Stomach smooth muscle (tissue), 2 donors: ENCODE measurements at regions not wholly inside any gene's neighbourhood (a gene's known extent, or its start where the extent isn't known, plus 50 kb on each side); places are given as distances from the start of the nearest gene placed in this dataset.

Experiments
- H3K27ac ChIP-seq: one replicate; pipeline ENCODE4 v1.7.0; 2013; ENCODE audit warnings: mild to moderate bottlenecking, low read length, inconsistent platforms
- H3K27me3 ChIP-seq, 2 donors: one replicate each; pipeline ENCODE4 v1.7.0; 2013; ENCODE audit warnings: low read length in 2 of 2; ENCODE audit not compliant: insufficient read depth in 2 of 2, control insufficient read depth in 1 of 2
- H3K36me3 ChIP-seq, 2 donors: one replicate each; pipeline ENCODE4 v1.7.0; 2013; ENCODE audit warnings: low read length in 2 of 2; ENCODE audit not compliant: control insufficient read depth in 2 of 2, insufficient read depth in 2 of 2
- H3K4me1 ChIP-seq: one replicate; pipeline ENCODE4 v1.7.0; 2013; ENCODE audit warnings: low read length; ENCODE audit not compliant: control insufficient read depth, insufficient read depth
- H3K4me3 ChIP-seq, 2 donors: one replicate each; pipeline ENCODE4 v1.7.0; 2013; ENCODE audit warnings: low read length in 2 of 2
- H3K9ac ChIP-seq, 2 donors: one replicate each; pipeline ENCODE4 v1.7.0; 2013; ENCODE audit warnings: low read length in 2 of 2, mild to moderate bottlenecking in 1 of 2
- H3K9me3 ChIP-seq, 2 donors: one replicate each; pipeline ENCODE4 v1.7.0; 2013; ENCODE audit warnings: low read length in 2 of 2; ENCODE audit not compliant: control insufficient read depth in 2 of 2
- donor health status: healthy.
- donor health status: Pancreatic carcinoma.

DNA sequence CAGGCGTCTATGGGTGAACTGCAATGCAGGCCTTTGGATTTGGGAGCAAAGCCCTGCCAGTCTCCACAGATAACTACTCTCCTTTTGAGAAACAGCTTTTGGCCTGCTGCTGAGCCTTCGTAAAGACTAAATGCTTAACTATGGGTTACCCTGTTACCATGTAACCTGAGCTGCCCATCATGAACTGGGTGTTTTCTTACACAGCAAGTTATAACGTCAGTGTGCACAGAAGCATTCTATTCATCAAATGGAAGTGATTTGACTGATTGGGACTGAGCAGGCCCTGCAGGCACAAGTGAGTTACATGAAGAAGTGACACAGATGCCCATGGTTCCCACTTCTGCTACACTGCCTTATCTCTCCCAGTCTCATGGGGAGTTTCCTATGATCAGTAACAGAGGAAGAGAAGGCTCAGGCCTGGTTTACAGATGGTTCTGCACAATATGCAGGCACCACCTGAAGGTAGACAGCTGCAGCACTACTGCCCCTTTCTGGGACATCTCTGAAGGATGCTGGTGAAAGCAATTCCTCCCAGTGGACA lies 319.1 kb downstream of the CD83 start:
- H3K27me3 ChIP-seq, result no peaks in the 10 kb centered on the region
- H3K4me1 ChIP-seq, result peaks cover 19% of the 10 kb centered on the region
- no peak overlapping the region for H3K4me3 ChIP-seq
- peaks cover 0 to 3% of the 10 kb centered on the region in 2 donors for H3K9me3 ChIP-seq
- H3K27ac ChIP-seq, result no peak overlapping the region
- H3K36me3 ChIP-seq, result no peaks in the 10 kb centered on the region
- H3K9ac ChIP-seq, result no peak overlapping the region

GRCh38 chr6:14439419-14439818 lies 321.8 kb downstream of the CD83 start:
- Histone ChIP-seq H3K4me1 (peaks cover 26% of the 10 kb centered on the region), H3K27ac (no peak overlapping the region), H3K36me3 (no peaks in the 10 kb centered on the region), H3K27me3 (no peaks in the 10 kb centered on the region), H3K9me3 (no peaks in the 10 kb centered on the region), H3K4me3 (no peak overlapping the region), H3K9ac (no peak overlapping the region)

- Histone ChIP-seq H3K4me1 (peaks cover 26% of the 10 kb centered on the region), H3K27me3 (no peaks in the 10 kb centered on the region), H3K27ac (peak overlapping the region; percentile 46), H3K4me3 (peak overlapping the region in 1 of 2 donors; percentile 58), H3K36me3 (no peaks in the 10 kb centered on the region), H3K9me3 (no peaks in the 10 kb centered on the region), H3K9ac (no peak overlapping the region)
Observed at GRCh38 chr6:14440215-14440910, 322.8 kb downstream of the CD83 start.

GRCh38 chr6:14440940-14441781 lies 323.6 kb downstream of the CD83 start:
- Histone ChIP-seq H3K4me1 (peaks cover 26% of the 10 kb centered on the region), H3K9ac (no peak overlapping the region), H3K36me3 (no peaks in the 10 kb centered on the region), H3K4me3 (peak overlapping the region; percentile 38 to 58), H3K27me3 (no peaks in the 10 kb centered on the region), H3K9me3 (no peaks in the 10 kb centered on the region), H3K27ac (peak overlapping the region; percentile 46)

- H3K9ac ChIP-seq, result no peak overlapping the region
- no peaks in the 10 kb centered on the region for H3K27me3 ChIP-seq
- no peaks in the 10 kb centered on the region for H3K9me3 ChIP-seq
- H3K36me3 ChIP-seq, result no peaks in the 10 kb centered on the region
- no peak overlapping the region for H3K27ac ChIP-seq
- no peak overlapping the region for H3K4me3 ChIP-seq
- H3K4me1 ChIP-seq, result peaks cover 26% of the 10 kb centered on the region
Observed at GRCh38 chr6:14442242-14442641, 324.7 kb downstream of the CD83 start.

- peaks cover 26% of the 10 kb centered on the region for H3K4me1 ChIP-seq
- H3K9me3 ChIP-seq, result no peaks in the 10 kb centered on the region
- no peak overlapping the region for H3K9ac ChIP-seq
- no peaks in the 10 kb centered on the region for H3K27me3 ChIP-seq
- H3K4me3 ChIP-seq, result no peak overlapping the region
- no peaks in the 10 kb centered on the region for H3K36me3 ChIP-seq
- H3K27ac ChIP-seq, result no peak overlapping the region
Observed at GRCh38 chr6:14443629-14444268, 326.2 kb downstream of the CD83 start.

DNA sequence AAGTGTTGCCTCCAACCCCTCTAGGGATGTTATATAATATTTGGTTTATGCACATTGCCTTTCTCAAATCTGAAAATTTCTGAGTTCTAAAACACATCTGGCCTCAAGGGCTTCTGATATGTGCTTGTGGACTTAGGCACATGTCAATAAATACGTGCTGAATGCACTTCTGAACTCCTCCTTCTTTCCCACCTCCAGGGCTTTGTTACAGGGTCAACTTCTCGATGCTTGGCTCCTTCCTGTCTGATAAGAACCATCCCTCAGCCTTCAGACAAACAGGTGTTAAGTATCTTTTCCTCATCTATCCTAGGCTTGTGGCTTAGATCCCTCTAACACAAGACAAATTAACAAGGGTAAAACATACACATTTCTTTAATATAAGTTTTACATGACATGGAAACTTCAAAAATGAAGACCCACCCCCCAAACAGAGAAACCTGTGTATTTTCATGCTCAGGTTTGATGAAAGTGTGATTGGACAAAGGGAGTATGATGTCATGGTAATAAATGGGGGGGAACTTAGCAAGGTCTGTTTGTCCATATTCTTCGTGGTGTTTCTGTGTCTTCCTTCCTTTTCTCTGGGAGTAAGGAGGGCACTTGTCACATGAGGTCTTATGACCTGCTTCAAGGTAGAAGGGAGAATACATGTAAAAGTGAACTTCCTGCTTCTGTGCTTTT lies 326.9 kb downstream of the CD83 start:
- Histone ChIP-seq H3K4me1 (peaks cover 28% of the 10 kb centered on the region), H3K27me3 (no peaks in the 10 kb centered on the region), H3K36me3 (no peaks in the 10 kb centered on the region), H3K9ac (no peak overlapping the region), H3K27ac (no peak overlapping the region), H3K4me3 (no peak overlapping the region), H3K9me3 (no peaks in the 10 kb centered on the region)

- H3K27me3 ChIP-seq, result no peaks in the 10 kb centered on the region
Observed at GRCh38 chr6:14447240-14447639, 329.7 kb downstream of the CD83 start.

GRCh38 chr6:14448246-14448645 lies 330.7 kb downstream of the CD83 start:
- no peak overlapping the region for H3K9ac ChIP-seq
- no peak overlapping the region for H3K27ac ChIP-seq
- peaks cover 2% of the 10 kb centered on the region for H3K4me1 ChIP-seq
- no peaks in the 10 kb centered on the region for H3K9me3 ChIP-seq
- no peaks in the 10 kb centered on the region for H3K27me3 ChIP-seq
- H3K36me3 ChIP-seq, result no peaks in the 10 kb centered on the region
- no peak overlapping the region for H3K4me3 ChIP-seq

More at GRCh38 chr6:14447240-14447639, 329.7 kb downstream of the CD83 start:
- Histone ChIP-seq H3K36me3 (no peaks in the 10 kb centered on the region), H3K4me1 (peaks cover 3% of the 10 kb centered on the region), H3K9me3 (no peaks in the 10 kb centered on the region), H3K27ac (no peak overlapping the region), H3K4me3 (no peak overlapping the region), H3K9ac (no peak overlapping the region)

DNA sequence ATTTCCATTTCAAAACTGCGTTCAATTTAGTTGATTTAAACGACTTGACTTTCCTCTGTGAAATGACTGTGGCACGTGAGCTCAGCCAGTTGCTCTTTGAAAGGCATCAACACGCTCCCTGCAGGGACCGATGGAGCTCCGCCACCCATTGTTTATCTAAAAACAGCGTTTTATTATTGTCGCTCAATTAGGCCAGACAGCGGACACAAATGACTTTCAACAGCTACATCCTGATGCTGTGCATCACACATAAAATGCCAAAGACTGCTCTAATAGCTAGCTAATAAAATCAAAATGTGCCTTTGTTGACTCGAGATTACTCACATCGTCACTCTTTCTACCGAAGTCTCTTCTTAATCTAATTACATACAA lies 332.5 kb downstream of the CD83 start:
- Histone ChIP-seq H3K36me3 (no peaks in the 10 kb centered on the region), H3K9me3 (no peaks in the 10 kb centered on the region), H3K27me3 (no peaks in the 10 kb centered on the region), H3K4me1 (peaks cover 2% of the 10 kb centered on the region), H3K9ac (no peak overlapping the region), H3K4me3 (no peak overlapping the region), H3K27ac (no peak overlapping the region)
